GM19328 (cell line): ENCODE measurements at regions not wholly inside any gene's neighbourhood (a gene's known extent, or its start where the extent isn't known, plus 50 kb on each side); places are given as distances from the start of the nearest gene placed in this dataset.
A peak's percentile ranks its signal among the peaks of the same experiment; 100 is the strongest.

Experiments
- ATAC-seq: cut with Tn5 transposase; IDR thresholded peaks from one replicate; pipeline ENCODE4 v1.9.1; 2021; ENCODE audit warnings: mild to moderate bottlenecking, moderate library complexity; ENCODE audit not compliant: unreplicated experiment

DNA sequence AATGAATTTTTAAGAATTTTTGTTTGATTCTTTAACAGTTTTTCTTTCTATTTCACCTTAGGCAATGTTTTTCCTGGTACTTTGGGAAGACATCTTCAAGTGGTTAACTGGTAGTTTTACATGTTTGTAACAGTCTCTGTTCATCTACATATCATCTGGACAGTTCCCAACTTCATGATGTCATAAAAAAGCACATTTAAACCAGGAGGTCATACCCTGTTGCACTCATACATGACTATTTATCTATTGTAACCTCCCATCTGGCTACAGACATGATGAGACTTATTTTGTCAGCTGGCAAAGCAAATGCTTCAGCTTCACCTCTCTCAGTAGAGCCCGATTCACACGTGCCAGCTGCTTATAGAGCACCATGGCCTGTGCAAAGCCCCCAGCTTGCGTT is 99.8 kb upstream of the YPEL5 start:
- no peak for ATAC-seq

DNA sequence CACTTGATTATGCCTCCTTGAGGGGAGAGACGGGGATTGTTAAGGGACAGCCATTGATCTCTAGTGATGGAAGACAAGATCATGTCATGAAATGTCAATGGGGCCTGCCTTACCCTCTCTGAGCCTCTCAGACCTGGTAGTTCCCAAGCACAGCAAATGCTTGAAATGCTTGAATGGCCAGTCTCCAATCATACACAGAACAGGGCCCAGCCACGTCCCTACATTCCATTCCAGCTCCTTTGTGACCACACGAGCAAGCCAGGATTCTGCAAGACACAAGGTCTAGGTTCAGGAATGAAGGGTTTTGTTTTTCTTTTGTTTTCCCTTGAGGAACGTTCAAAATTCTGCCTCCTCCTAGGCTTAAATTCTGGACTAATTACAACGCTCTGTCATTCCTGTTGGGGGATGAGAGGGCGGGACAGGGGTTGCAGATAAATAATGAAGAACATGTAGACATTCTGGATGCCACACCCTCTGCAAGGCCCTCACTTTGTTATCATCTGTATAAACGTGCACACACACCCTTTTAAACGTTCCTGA is 98.1 kb upstream of the YPEL5 start:
- no peak for ATAC-seq

DNA sequence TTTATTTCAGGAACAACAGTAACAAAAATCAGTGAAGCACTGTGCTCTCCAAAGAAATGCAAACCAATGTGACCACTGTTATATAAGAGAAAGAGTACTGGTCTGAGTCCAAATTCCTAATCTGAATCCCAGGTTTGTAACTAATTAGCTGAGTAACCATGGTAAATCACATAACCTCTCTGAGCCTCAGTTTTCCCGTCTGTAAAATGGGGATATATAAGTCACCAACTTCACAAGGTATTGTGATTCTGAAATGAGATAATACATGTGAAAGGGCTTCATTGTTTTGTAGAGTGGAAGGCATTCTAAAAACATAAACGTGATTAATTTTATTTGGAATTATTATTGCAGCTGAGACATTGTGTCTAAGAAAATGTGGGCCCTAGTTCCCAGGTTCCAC is 91.3 kb upstream of the YPEL5 start:
- no peak for ATAC-seq

DNA sequence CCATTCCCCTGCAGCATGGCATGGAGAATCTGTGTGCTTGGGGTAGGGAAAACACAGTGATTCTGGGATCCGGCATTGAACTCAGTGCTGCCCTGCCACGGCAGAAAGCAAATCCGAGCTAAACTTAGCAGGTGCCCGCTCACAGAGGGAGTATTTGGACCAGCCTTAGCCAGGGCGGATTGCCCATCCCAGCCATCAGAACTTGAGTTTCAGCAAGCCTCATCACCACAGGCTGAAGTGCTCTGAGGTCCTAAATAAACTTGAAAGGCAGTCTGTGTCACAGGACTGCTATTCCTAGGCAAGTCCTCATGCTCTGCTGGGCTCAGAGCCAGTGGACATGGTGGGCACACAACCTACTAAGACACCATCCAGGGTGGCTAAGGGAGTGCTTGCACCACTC is 86.2 kb upstream of the YPEL5 start:
- no peak for ATAC-seq

DNA sequence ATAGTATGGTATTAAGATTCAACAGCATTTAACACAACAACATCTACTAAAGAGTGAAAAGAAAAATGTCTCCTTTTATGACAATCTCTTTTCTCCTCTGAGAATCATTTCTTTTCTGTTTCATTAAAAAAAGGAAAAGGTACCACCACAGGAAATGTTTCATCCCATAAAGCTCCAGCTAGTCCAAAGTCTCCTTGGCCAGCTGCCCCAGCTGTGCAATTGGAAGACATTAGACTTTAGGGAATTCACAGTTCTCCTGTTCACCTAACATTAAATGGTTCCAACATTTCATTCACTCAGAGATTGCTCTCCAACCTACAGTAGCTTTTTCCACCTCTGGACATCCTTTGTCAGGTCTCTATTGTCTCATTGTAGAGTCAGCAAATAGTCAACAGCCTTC is 78.7 kb upstream of the YPEL5 start:
- no peak for ATAC-seq

DNA sequence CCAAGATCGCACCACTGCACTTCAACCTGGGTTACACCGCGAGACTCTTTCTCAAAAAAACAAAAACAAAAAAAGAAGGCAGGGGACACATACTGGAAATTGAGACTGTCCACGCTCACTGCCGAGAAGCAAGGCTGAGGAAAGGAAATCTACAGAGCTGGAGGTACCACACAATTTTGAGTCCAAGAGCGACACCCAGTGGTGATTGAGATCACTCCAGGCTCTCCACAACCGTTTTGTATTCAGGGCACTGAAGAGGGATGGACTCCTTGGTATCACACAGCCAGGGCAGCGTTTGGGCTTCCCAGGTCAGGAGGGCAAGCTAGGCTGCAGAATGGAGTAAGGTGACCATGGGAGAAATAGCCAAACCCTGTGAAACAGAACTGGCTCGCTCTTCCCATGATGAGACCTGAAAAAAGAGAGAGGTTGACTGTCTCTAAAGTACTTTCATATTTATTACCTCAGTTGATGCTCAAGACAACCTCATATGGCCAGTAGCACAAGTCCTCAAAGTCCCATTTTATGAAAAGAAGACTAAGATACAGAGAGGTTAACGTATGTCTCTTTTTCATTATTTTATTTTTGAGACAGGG is 74.5 kb upstream of the YPEL5 start:
- peak; percentile 53 for ATAC-seq

DNA sequence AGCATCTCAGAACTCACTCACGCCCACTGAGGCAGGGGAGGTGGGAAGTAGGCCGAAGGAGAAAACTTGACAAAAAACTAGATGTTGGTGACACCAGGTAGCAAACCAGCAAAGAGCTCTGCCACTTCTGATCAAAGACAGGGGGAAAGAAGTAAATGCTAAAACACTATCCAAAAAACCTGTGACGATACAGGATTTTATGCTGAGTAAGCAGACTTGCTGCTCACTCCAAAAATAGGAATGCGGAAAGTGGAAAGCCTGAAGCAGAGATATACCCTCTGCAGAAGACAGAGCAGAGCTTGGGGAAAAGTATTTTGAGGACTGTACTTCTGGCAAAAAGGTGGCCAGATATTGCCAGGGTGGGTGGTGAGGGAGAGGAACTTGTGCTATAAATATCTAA is 73.3 kb upstream of the YPEL5 start:
- no peak for ATAC-seq

DNA sequence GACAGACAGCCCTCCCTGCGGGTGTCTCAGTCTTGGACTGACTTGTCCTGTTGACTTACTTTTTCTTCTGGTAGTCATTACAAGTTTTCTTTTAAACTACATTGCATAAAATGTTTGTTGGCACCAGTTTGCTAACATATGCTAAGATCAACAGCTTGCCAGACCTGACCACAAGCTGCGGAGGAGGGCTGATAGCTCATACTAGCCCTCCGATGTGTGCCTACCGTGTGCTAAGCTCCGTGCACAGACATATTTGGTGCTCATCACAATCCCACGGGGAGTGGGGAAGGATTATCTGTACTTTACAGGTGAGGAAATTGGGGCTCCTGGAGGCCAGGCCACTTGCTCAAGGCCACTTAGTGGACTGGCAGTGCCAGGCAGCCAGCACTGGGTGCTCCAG is 72.8 kb upstream of the YPEL5 start:
- no peak for ATAC-seq

DNA sequence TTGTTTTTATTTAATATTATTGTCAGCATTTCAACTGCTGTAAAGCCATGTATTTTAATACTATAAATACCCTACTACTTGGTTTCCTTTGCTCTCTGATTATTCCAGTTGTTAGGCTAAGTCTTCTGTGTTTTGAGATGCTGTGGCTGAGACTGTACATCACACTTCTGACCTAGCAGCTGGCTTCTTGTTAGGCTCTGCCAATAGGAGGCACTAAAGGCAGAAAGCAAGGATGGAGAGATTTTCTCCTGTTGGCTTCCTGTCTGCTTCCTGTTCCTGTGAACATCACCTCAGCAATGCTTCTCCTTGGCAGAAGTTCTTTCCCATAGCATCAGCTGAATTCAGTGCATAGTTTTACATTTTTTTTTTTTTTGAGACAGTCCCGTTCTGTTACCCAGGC is 68.3 kb upstream of the YPEL5 start:
- no peak for ATAC-seq

DNA sequence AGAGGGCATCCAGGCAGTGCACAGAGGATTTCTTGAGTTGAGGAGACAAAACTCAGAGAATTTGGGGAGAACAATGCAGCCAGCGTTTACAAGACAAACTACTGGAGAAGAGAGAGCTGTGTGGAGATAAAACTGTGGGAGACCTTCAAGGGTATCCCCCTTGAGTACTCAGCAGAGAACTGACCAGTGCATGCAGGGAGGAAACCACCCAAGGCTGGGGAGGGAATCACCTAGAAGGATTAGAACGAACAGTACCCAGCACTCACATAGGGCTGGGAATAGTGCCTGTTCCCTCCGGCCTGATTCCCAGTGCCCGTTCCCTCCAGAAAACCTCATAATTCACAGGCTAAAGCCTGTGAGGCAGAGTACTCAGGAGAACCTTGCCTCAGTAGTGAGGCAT is 61.9 kb upstream of the YPEL5 start:
- no peak for ATAC-seq

DNA sequence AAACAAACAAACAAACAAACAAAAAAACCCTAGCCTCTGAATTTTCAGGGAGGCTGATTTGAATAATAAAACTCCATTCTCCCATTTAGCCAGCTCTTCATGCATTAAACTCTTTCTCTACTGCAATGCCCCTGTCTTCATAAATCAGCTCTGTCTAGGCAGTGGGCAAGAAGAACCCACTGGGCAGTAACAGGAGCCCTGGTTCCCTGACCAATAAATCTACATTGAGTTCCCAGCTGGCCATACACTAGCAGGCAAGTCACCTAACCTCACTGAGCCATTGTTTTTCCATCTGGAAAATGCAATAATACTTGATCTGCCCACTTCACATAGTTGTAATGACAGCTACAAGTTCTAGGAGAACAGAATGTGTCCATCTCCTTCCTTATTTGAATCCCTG is 57.6 kb upstream of the YPEL5 start:
- no peak for ATAC-seq

DNA sequence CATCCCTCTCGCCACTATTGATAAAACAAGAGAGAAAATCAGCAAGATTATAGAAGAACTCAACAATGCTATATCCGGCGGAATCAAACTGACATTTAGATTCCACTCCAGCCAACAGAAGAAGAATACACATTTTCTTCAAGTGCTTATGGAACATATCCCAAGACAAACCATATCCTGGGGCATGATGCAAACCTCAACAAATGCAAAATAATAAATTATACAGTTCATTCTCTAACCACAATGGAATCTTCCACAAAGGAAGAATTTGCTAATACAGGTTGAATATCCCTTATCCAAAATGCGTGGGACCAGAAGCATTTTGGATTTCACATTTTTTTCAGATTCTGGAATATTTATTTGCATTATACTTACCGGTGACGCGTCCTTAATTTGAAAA is 51.4 kb upstream of the YPEL5 start:
- no peak for ATAC-seq

DNA sequence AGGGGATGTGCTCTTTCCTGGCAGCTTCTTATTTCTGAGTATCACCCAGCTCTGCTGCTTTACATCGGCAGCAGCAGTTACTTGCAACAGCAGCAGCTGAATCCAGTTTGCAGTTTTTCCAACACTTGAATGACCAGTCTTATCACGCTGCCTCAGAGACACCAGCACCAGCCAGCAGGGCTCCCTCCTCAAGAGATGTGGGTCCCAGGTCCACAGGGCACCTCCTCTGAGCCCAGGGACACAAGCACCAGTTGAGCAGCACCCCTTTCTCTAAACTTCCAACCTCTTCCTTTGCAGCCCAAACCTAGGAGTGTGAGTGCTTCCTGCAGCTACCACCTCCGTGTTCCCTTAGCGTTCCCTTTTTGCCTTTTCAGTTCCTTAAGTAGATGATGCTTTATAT is 50.4 kb upstream of the YPEL5 start:
- no peak for ATAC-seq
